ENCODE measurements at regions not wholly inside any gene's neighbourhood (a gene's known extent, or its start where the extent isn't known, plus 50 kb on each side); places are given as distances from the start of the nearest gene placed in this dataset.
A peak's percentile ranks its signal among the peaks of the same experiment; 100 is the strongest.

DNA sequence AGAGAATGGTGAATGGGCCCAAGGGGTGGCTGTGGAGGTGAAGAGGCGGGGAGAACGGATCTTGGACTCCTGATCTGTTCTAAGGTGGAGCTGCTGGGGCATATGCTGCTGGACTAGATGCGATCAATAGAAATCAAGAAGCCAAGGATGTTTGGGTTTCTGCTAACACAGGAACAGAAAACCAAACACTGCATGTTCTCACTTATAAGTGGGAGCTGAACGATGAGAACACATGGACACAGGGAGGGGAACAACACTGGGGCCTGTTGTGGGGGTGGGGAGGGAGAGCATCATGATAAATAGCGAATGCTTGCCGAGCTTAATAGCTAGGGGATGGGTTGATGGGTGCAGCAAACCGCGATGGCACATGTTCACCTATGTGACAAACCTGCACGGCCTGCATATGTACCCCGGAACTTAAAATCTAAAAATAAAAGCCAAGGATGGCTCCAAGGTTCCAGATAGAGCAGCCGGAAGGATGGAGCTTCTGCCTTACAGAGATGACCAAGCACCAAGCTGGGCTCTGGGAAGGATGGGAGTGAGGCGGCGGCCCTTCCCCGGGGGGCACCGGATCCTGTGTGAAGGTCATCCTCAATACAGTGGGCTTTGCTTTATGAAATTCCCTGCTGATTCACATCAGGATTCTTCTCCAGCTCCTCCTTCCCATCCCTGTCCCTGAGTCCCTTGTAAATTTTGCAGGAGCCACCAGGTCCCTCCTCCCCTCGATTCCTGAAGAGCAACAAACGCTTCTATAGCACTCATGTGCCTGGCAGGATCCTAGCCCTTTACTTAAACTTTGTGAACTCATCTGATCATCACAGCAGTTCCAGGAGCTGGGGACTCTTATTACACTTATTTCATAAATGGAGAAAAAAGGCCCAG lies 109.2 kb upstream of the PTPN1 start:
- Histone ChIP-seq H3K36me3 (no peaks in the 10 kb centered on the region), H3K27ac (peak overlapping the region; percentile 87 to 95), H3K4me1 (ENCODE audit: control insufficient read depth in 1 of 2, low read depth in 2 of 2) (peaks cover 46 to 85% of the 10 kb centered on the region in 2 donors), H3K4me3 (no peak overlapping the region), H3K9me3 (no peaks in the 10 kb centered on the region), H3K27me3 (replicated peaks; ENCODE audit: insufficient read depth) (no peaks in the 10 kb centered on the region)
- ATAC-seq (ENCODE audit: insufficient number of reproducible peaks, low FRiP score, low read depth) (no peak), DNase-seq (ENCODE audit: low spot score) (no peak)
- TF ChIP-seq, protein P1, sequence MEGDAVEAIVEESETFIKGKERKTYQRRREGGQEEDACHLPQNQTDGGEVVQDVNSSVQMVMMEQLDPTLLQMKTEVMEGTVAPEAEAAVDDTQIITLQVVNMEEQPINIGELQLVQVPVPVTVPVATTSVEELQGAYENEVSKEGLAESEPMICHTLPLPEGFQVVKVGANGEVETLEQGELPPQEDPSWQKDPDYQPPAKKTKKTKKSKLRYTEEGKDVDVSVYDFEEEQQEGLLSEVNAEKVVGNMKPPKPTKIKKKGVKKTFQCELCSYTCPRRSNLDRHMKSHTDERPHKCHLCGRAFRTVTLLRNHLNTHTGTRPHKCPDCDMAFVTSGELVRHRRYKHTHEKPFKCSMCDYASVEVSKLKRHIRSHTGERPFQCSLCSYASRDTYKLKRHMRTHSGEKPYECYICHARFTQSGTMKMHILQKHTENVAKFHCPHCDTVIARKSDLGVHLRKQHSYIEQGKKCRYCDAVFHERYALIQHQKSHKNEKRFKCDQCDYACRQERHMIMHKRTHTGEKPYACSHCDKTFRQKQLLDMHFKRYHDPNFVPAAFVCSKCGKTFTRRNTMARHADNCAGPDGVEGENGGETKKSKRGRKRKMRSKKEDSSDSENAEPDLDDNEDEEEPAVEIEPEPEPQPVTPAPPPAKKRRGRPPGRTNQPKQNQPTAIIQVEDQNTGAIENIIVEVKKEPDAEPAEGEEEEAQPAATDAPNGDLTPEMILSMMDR (IDR thresholded peaks at IDR 0.05) = no peak

DNA sequence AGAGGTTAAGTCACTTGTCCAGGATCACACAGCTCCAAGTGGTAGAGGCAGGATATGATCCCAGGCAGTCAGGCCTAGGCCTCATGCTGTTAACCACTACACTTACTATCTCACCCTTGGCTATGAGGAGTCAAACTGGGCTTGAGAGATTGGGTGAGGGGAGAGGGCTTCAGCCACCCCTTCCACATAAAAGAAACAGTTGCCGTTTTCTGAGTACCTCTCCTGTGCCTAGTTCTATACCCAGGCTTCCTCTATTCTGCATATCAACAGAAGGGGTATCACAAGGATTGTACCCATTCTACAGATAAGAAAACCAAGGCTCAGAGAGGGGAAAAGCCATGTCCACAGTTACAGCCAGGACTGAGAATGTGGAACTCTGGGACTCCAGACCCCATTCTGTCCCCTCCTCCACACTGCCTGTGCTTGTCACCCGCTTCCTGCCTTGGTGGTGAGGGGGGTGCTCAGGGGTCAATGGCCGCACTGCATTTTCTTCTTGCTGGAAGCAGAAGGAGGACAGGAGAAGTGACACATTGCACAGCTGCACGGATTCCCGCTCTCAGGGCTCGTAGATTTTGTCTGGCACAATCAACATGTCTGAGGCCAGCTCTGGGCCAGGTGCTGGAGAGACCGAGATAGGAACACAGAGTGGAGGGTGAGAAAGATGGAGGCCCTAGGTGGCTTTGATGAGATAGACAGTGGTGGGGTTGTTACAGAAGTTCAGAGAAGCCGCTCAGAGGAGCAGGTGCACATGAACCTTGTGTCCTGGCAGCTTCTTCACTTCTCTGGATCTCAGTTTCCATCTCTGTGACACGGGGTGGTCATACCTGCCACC lies 108.4 kb upstream of the PTPN1 start:
- H3K27me3 ChIP-seq (replicated peaks; ENCODE audit: insufficient read depth) = no peaks in the 10 kb centered on the region
- H3K4me3 ChIP-seq = no peak overlapping the region
- DNase-seq (ENCODE audit: low spot score) (no peak), ATAC-seq (ENCODE audit: insufficient number of reproducible peaks, low FRiP score, low read depth) (no peak)
- H3K36me3 ChIP-seq = no peaks in the 10 kb centered on the region
- TF ChIP-seq, protein P1 (IDR thresholded peaks at IDR 0.05) = no peak
- H3K4me1 ChIP-seq (ENCODE audit: control insufficient read depth in 1 of 2, low read depth in 2 of 2) = peaks cover 37 to 85% of the 10 kb centered on the region in 2 donors
- H3K9me3 ChIP-seq = no peaks in the 10 kb centered on the region
- H3K27ac ChIP-seq = peak overlapping the region; percentile 87 to 95

DNA sequence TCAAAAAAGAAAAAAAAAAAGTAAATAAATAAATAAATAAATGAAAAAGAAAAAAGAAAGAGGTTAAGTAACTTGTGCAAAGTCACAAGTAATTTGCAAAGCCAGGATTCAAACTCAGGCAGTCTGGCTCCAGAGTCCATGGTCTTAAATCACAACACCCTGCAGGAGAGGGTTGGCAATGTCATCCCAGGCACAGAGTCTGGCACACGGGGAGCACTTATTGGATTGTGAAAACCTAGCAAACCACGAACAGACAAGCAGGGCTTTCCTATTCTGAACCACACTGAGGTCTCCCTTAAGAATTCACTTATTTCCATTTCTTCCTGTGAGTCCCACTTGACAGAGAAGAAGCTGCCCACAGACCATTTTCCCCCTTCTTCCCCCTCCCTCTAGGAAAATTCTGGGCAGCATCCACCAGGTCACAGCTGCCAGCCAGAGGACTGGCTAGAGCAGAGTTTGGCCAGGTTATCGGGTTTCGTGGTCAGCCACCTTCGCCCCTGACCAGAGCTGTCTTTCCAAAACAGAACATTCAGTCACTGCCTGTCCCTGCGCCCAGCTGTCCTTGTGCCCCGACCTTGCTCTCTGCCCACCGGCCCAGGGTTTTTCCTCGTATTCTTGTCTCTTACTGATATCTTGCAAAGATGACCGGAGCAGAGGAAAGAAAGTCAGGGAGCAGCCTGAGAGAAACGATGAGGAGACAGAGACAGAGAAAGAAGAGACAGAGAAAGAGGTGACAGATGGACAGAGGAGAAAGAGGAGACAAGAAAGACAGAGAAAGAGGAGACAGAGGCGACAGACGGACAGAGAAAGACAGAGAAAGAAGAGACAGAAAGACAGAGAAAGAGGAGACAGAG lies 106.4 kb upstream of the PTPN1 start:
- ATAC-seq (ENCODE audit: insufficient number of reproducible peaks, low FRiP score, low read depth) = no peak
- no peaks in the 10 kb centered on the region for H3K36me3 ChIP-seq

DNA sequence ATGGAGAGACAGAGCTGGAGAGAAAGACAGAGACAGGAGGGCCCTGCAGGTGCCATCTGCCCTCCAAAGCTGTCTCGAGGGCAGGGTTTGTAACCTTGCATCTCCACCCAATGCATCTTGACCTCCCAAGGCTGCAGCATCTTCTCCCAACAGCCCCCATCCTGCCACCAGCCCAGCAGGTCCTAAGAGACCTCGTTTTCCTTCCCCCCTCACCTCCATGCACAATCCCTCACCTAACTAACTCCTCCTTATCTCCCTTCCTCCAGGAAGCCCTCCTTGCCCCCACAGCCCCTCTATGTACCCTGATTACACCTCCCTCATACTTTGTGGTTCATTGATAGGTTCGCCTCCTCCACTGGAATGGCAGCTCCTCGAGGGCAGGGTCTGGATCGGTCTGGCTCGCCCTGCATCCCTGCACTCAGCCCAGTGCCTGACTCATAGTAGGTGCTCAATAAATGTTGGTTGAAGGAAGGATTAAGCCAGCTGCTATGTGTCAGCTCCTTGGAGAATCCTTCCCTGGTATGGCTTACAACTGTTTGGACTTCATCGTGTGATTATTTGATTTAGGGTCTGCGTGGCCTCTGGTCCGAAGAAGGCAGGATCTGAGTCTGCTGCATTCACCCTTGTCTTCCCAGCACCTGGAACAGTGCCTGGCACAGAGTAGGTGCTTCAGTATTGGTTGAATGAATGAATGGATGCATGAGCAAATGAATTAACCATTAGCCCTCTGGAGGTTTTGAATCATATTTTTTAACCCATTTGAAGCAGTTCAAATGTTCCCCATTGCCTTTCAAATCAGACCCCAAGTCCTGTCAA lies 105.6 kb upstream of the PTPN1 start:
- Histone ChIP-seq H3K27me3 (replicated peaks; ENCODE audit: insufficient read depth) (no peaks in the 10 kb centered on the region), H3K9me3 (no peaks in the 10 kb centered on the region), H3K36me3 (no peaks in the 10 kb centered on the region), H3K4me3 (no peak overlapping the region), H3K27ac (peak overlapping the region; percentile 87 to 95), H3K4me1 (ENCODE audit: control insufficient read depth in 1 of 2, low read depth in 2 of 2) (peaks cover 17 to 66% of the 10 kb centered on the region in 2 donors)
- TF ChIP-seq, protein P1 (IDR thresholded peaks at IDR 0.05) = no peak
- ATAC-seq (ENCODE audit: insufficient number of reproducible peaks, low FRiP score, low read depth) = no peak
- no peak for DNase-seq (ENCODE audit: low spot score)

More for the DNA sequence above, 106.4 kb upstream of the PTPN1 start:
- Histone ChIP-seq H3K27ac (peak overlapping the region; percentile 87 to 95), H3K9me3 (no peaks in the 10 kb centered on the region), H3K4me1 (ENCODE audit: control insufficient read depth in 1 of 2, low read depth in 2 of 2) (peaks cover 20 to 69% of the 10 kb centered on the region in 2 donors), H3K27me3 (replicated peaks; ENCODE audit: insufficient read depth) (no peaks in the 10 kb centered on the region), H3K4me3 (no peak overlapping the region)
- DNase-seq (ENCODE audit: low spot score) = no peak
- TF ChIP-seq, protein P1 (IDR thresholded peaks at IDR 0.05) = no peak
